RWPE1 (cell line): ENCODE measurements at regions not wholly inside any gene's neighbourhood (a gene's known extent, or its start where the extent isn't known, plus 50 kb on each side); places are given as distances from the start of the nearest gene placed in this dataset.

Experiments used
- CTCF ChIA-PET: fragments of 350-600 bp; sonication (Branson Sonifier 250); formaldehyde crosslinking; extraction: SDS; loops from one replicate; lab custom pipeline; 2021; lab: Yijun Ruan, JAX
- POLR2A ChIA-PET: fragments of 400-600 bp; formaldehyde crosslinking; extraction: SDS; loops from one replicate; lab custom pipeline; 2020; ENCODE audit warnings: antibody characterized with exemption; ENCODE audit not compliant: low non-redundant PET; lab: Yijun Ruan, JAX
- DNase-seq: peaks from one replicate; pipeline ENCODE4 v3.0.0; 2012; ENCODE audit warnings: low spot score
- H3K27ac ChIP-seq: fragments of 450-650 bp; 2 replicates; pipeline ENCODE4 v1.5.1; 2017
- TF ChIP-seq, protein P1 (sequence below): fragments of 450-650 bp; conservative IDR thresholded peaks from 2 replicates; pipeline ENCODE4 v1.5.1; 2017; ENCODE audit warnings: low read depth, mild to moderate bottlenecking

- CTCF ChIA-PET, result no interaction called here
Observed at GRCh38 chr3:160168246-160168645, 57.0 kb upstream of the C3orf80 start.

DNA sequence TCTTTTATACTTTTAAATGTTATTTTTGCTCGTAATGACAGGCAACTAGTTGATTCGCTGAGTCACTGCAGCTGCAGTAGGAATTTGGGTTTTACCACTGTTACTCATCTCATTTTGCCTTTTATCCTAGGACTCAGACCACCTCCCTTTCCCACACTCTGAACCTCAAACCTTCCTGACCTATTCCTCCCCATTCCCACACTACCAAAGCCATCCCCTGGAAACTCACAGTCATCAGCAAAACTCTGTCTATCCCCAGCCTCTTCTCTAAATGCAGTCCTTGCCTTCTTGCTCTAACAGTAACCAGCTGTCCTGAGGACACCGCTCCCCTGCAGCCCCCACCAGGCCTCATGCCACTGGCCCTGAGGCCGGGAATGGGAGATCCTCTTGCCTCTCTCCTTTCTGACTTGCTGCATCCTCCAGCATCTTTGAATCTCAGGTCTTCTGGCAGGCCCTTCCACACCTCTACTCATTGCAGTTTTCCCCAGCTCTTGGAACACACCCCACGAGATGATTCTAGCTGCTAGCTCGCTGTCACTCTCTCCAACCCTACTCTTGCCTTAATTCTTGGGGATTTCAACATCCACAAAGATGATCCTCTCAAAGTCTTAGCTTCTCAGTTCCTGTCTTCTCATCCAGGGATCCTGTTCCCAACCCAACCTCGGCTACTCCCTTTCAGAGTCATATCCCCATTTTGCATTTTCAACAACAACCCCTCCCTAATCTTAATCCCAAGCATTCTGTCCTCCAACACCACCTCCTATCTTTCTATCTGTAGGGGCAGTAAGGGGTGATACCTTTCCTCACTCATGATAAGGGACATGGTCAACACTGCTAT lies 55.9 kb upstream of the C3orf80 start:
- ChIA-PET CTCF (no interaction called here), POLR2A (no interaction called here)
- TF ChIP-seq, protein P1, sequence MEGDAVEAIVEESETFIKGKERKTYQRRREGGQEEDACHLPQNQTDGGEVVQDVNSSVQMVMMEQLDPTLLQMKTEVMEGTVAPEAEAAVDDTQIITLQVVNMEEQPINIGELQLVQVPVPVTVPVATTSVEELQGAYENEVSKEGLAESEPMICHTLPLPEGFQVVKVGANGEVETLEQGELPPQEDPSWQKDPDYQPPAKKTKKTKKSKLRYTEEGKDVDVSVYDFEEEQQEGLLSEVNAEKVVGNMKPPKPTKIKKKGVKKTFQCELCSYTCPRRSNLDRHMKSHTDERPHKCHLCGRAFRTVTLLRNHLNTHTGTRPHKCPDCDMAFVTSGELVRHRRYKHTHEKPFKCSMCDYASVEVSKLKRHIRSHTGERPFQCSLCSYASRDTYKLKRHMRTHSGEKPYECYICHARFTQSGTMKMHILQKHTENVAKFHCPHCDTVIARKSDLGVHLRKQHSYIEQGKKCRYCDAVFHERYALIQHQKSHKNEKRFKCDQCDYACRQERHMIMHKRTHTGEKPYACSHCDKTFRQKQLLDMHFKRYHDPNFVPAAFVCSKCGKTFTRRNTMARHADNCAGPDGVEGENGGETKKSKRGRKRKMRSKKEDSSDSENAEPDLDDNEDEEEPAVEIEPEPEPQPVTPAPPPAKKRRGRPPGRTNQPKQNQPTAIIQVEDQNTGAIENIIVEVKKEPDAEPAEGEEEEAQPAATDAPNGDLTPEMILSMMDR, result no peak
- no peak overlapping the region for H3K27ac ChIP-seq
- DNase-seq, result peak; percentile 25

More at GRCh38 chr3:160168246-160168645, 57.0 kb upstream of the C3orf80 start:
- DNase-seq, result no peak
- no peak overlapping the region for H3K27ac ChIP-seq
- POLR2A ChIA-PET, result no interaction called here
- TF ChIP-seq, protein P1, result no peak

DNA sequence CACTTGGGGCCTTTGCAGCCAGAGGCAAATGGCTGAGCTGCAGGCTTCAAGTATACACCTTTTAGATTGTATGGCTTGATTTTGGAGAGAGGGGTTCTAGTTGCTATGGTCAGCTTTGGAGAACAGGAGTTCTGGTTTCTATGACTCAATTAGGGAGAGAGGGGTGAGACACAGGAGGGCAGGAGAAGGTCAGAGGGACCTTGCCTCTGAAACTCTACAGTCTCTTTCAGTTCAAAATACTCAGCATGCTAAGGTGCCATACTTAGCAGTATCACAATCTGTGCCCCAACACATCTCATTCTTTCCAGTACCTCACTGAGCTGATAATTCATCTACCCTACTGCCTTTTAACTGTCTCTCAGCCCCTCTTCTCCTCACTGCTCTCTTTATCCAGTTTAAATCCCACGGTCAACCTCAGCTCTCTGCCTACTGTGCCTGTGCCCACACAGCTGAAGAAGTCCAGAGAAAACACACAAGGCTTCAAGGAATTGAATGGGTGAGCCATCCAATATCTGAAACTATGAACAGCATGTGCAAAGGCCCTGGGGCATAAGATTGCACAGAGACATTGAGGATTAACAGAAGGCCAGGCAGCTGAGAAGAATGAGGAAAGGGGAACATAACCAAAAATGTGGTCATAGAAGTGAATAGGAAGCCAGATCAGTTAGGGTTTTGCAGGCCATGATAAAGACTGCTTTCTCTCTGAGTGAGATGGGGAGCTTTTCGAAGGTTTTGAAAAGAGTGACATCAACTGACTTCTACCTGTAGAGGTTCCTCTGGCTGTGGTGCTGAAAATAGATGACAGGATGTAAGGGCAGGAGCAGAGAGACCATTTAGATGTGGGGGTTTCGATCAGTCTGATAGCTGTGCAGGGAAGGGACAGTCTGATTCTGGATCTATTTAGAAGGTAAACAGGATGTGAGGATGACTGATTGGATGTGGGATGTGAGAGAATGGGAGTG lies 54.5 kb upstream of the C3orf80 start:
- POLR2A ChIA-PET, result no interaction called here
- no peak overlapping the region for H3K27ac ChIP-seq
- CTCF ChIA-PET, result no interaction called here
- DNase-seq, result no peak
- TF ChIP-seq, protein P1, result no peak

DNA sequence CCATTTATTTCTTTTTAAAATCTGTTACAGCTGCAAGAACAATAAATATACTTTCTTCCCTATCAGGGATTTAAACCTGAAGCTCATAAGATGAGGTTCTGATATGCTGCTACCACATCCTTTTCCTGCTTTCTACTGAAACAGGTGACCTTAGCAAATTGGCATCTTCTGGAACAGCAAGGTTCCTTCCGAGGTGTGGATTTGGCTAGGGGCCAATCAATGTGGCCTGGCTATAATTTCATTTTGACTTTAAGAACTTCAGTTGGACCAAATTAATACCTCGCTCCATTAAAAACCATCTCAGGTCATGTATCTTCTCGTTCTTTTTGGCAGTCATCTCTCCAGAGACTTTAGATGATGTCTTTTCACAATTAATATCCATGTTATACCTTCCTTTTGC lies 53.4 kb upstream of the C3orf80 start:
- ChIA-PET POLR2A (no interaction called here), CTCF (no interaction called here)
- H3K27ac ChIP-seq, result no peak overlapping the region
- TF ChIP-seq, protein P1, result no peak
- no peak for DNase-seq

- H3K27ac ChIP-seq, result no peak overlapping the region
- POLR2A ChIA-PET, result no interaction called here
- CTCF ChIA-PET, result no interaction called here
- TF ChIP-seq, protein P1, result no peak
- DNase-seq, result no peak
Observed at GRCh38 chr3:160174621-160175020, 50.6 kb upstream of the C3orf80 start.
